Lower lobe of right lung (tissue), 2 donors: ENCODE measurements at regions not wholly inside any gene's neighbourhood (a gene's known extent, or its start where the extent isn't known, plus 50 kb on each side); places are given as distances from the start of the nearest gene placed in this dataset.
A peak's percentile ranks its signal among the peaks of the same experiment; 100 is the strongest.

Experiments used
- ATAC-seq, 2 donors: fragments of 200-7000 bp; cut with Tn5 transposase; one replicate each; pipeline ENCODE4 v1.9.1; 2020 to 2022; ENCODE audit warnings: mild to moderate bottlenecking in 2 of 2, moderate library complexity in 2 of 2
- DNase-seq: peaks from one replicate; pipeline ENCODE4 v3.0.0-alpha.2; 2020
- H3K27ac ChIP-seq: fragments of 200-600 bp; one replicate; pipeline ENCODE4 v1.8.0; 2022
- H3K27me3 ChIP-seq: fragments of 200-600 bp; one replicate; pipeline ENCODE4 v1.8.0; 2022; ENCODE audit warnings: low read depth
- H3K36me3 ChIP-seq: fragments of 200-600 bp; one replicate; pipeline ENCODE4 v1.8.0; 2022; ENCODE audit warnings: mild to moderate bottlenecking
- H3K4me1 ChIP-seq: fragments of 200-600 bp; one replicate; pipeline ENCODE4 v1.8.0; 2022
- H3K4me3 ChIP-seq: fragments of 200-600 bp; one replicate; pipeline ENCODE4 v1.8.0; 2022; ENCODE audit warnings: mild to moderate bottlenecking
- H3K9me3 ChIP-seq: fragments of 200-600 bp; one replicate; pipeline ENCODE4 v1.8.0; 2022
- CTCF ChIP-seq: fragments of 200-600 bp; IDR thresholded peaks from one replicate; pipeline ENCODE4 v1.8.0; 2022; ENCODE audit warnings: antibody characterized with exemption, mild to moderate bottlenecking
- intact Hi-C: fragments of 100-400 bp; cut with DNase I; formaldehyde crosslinking; loops from one replicate; pipeline ENCODE4 v1.11.0; 2022
- donor health status: DM: no; HTN: yes; CAD: no; lungs with severe emphysema.

GRCh38 chr5:141760193-141760592, 78.2 kb upstream of the ARAP3 start:
- Histone ChIP-seq H3K4me3 (no peak overlapping the region), H3K9me3 (no peaks in the 10 kb centered on the region), H3K27ac (no peak overlapping the region), H3K27me3 (peaks cover 20% of the 10 kb centered on the region), H3K4me1 (no peaks in the 10 kb centered on the region), H3K36me3 (no peaks in the 10 kb centered on the region)
- TF ChIP-seq CTCF = no peak
- DNase-seq (no peak), ATAC-seq (no peak)
- intact Hi-C loops = no loop called here

- no peak for DNase-seq
- Histone ChIP-seq H3K27me3 (peaks cover 36% of the 10 kb centered on the region), H3K36me3 (no peaks in the 10 kb centered on the region), H3K4me3 (no peak overlapping the region), H3K27ac (no peak overlapping the region), H3K9me3 (no peaks in the 10 kb centered on the region), H3K4me1 (no peaks in the 10 kb centered on the region)
- no peak for TF ChIP-seq CTCF
- no peak for ATAC-seq
- intact Hi-C loops = no loop called here
Observed at GRCh38 chr5:141758310-141758998, 76.4 kb upstream of the ARAP3 start.

- Histone ChIP-seq H3K4me3 (no peak overlapping the region), H3K36me3 (no peaks in the 10 kb centered on the region), H3K4me1 (no peaks in the 10 kb centered on the region), H3K27me3 (peaks cover 46% of the 10 kb centered on the region), H3K9me3 (no peaks in the 10 kb centered on the region), H3K27ac (no peak overlapping the region)
- DNase-seq (no peak), ATAC-seq (peak; percentile 18 to 33)
- intact Hi-C loops = no loop called here
- TF ChIP-seq CTCF = no peak
Observed at GRCh38 chr5:141757402-141757801, 75.4 kb upstream of the ARAP3 start.

GRCh38 chr5:141756196-141756595, 74.2 kb upstream of the ARAP3 start:
- Histone ChIP-seq H3K4me1 (no peaks in the 10 kb centered on the region), H3K27me3 (peaks cover 49% of the 10 kb centered on the region), H3K27ac (no peak overlapping the region), H3K4me3 (no peak overlapping the region), H3K9me3 (no peaks in the 10 kb centered on the region), H3K36me3 (no peaks in the 10 kb centered on the region)
- DNase-seq = no peak
- intact Hi-C loops = no loop called here
- no peak for TF ChIP-seq CTCF
- no peak for ATAC-seq

- Histone ChIP-seq H3K4me3 (no peak overlapping the region), H3K4me1 (no peaks in the 10 kb centered on the region), H3K36me3 (no peaks in the 10 kb centered on the region), H3K9me3 (no peaks in the 10 kb centered on the region), H3K27ac (no peak overlapping the region), H3K27me3 (peaks cover 46% of the 10 kb centered on the region)
- DNase-seq (no peak), ATAC-seq (no peak)
- TF ChIP-seq CTCF = no peak
- intact Hi-C loops = no loop called here
Observed at GRCh38 chr5:141753971-141754713, 72.1 kb upstream of the ARAP3 start.
